MM.1S (cell line): ENCODE measurements at regions not wholly inside any gene's neighbourhood (a gene's known extent, or its start where the extent isn't known, plus 50 kb on each side); places are given as distances from the start of the nearest gene placed in this dataset.
"Not testable (repeated sequence)": the region's sequence is repeated elsewhere in the genome, so short reads cannot be mapped to it uniquely, and the experiment has no call there.

Source experiments
- CTCF ChIP-seq: fragments of 300-600 bp; sonication (generic); IDR thresholded peaks from 2 replicates; pipeline ENCODE4 v1.5.1; 2016; ENCODE audit warnings: antibody characterized with exemption, low read length, mixed read lengths
- EZH2 ChIP-seq: fragments of 300-600 bp; sonication (generic); optimal IDR thresholded peaks from 2 replicates; pipeline ENCODE3; 2017; ENCODE audit warnings: low read depth, mild to moderate bottlenecking, antibody characterized with exemption, low read length, mixed read lengths
- EZH2phosphoT487 ChIP-seq: fragments of 300-600 bp; sonication (generic); IDR thresholded peaks from 2 replicates; pipeline ENCODE4 v1.6.1; 2018; ENCODE audit warnings: antibody characterized with exemption, low read length

- TF ChIP-seq CTCF, EZH2phosphoT487, EZH2: not testable (repeated sequence)
Observed at GRCh38 chr4:49129870-49130269, 143.8 kb downstream of the CWH43 start.
